Panc1 (cell line): ENCODE measurements at regions not wholly inside any gene's neighbourhood (a gene's known extent, or its start where the extent isn't known, plus 50 kb on each side); places are given as distances from the start of the nearest gene placed in this dataset.

Experiments
- POLR2AphosphoS5 ChIP-seq: IDR thresholded peaks from 2 replicates; pipeline ENCODE4 v1.6.1; 2012; ENCODE audit warnings: mild to moderate bottlenecking, low read depth, low read length, moderate library complexity
- TCF7L2 ChIP-seq: IDR thresholded peaks from 2 replicates; pipeline ENCODE4 v1.6.1; 2011; ENCODE audit warnings: mild to moderate bottlenecking, low read depth, low read length, inconsistent platforms
- TF ChIP-seq, protein P1 (sequence below): fragments of 450-650 bp; IDR thresholded peaks from 2 replicates; pipeline ENCODE4 v1.5.1; 2017; ENCODE audit warnings: mild to moderate bottlenecking
- TF ChIP-seq, protein P2 (sequence below), 2 experiments: IDR thresholded peaks; 2 replicates each; pipeline ENCODE4 v1.6.1; 2011 to 2012; ENCODE audit warnings: low read depth in 2 of 2, control low read depth in 1 of 2, low read length in 1 of 2, mild to moderate bottlenecking in 1 of 2, moderate library complexity in 1 of 2; ENCODE audit not compliant: insufficient read depth in 1 of 2

DNA sequence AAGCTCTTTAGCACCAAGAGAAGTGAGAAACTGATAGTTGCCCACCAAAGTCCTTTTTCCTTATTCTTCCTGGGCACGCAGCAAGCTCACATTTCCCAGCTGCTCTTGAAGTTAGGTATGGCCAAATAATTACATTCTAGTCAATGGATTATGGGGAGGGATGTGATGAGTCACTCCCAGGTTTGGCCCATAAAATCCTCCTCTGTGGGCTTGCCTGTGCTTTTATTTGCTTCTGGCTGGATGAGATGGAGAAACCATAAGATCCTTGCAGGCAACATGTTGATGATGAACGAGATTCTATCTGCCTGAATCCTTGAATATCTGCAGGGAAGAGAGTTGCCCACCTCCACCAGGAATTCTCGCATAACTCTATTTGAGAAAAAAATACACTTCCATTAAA, 568.3 kb upstream of the SALL1 start:
- TF ChIP-seq, protein P1, sequence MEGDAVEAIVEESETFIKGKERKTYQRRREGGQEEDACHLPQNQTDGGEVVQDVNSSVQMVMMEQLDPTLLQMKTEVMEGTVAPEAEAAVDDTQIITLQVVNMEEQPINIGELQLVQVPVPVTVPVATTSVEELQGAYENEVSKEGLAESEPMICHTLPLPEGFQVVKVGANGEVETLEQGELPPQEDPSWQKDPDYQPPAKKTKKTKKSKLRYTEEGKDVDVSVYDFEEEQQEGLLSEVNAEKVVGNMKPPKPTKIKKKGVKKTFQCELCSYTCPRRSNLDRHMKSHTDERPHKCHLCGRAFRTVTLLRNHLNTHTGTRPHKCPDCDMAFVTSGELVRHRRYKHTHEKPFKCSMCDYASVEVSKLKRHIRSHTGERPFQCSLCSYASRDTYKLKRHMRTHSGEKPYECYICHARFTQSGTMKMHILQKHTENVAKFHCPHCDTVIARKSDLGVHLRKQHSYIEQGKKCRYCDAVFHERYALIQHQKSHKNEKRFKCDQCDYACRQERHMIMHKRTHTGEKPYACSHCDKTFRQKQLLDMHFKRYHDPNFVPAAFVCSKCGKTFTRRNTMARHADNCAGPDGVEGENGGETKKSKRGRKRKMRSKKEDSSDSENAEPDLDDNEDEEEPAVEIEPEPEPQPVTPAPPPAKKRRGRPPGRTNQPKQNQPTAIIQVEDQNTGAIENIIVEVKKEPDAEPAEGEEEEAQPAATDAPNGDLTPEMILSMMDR, result no peak
- TF ChIP-seq TCF7L2 (no peak), POLR2AphosphoS5 (no peak)
- TF ChIP-seq, protein P2, sequence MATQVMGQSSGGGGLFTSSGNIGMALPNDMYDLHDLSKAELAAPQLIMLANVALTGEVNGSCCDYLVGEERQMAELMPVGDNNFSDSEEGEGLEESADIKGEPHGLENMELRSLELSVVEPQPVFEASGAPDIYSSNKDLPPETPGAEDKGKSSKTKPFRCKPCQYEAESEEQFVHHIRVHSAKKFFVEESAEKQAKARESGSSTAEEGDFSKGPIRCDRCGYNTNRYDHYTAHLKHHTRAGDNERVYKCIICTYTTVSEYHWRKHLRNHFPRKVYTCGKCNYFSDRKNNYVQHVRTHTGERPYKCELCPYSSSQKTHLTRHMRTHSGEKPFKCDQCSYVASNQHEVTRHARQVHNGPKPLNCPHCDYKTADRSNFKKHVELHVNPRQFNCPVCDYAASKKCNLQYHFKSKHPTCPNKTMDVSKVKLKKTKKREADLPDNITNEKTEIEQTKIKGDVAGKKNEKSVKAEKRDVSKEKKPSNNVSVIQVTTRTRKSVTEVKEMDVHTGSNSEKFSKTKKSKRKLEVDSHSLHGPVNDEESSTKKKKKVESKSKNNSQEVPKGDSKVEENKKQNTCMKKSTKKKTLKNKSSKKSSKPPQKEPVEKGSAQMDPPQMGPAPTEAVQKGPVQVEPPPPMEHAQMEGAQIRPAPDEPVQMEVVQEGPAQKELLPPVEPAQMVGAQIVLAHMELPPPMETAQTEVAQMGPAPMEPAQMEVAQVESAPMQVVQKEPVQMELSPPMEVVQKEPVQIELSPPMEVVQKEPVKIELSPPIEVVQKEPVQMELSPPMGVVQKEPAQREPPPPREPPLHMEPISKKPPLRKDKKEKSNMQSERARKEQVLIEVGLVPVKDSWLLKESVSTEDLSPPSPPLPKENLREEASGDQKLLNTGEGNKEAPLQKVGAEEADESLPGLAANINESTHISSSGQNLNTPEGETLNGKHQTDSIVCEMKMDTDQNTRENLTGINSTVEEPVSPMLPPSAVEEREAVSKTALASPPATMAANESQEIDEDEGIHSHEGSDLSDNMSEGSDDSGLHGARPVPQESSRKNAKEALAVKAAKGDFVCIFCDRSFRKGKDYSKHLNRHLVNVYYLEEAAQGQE (IDR thresholded peaks at IDR 0.05; ENCODE audit: insufficient read depth in 1 of 2, low read depth in 2 of 2, low read length in 1 of 2), result no peak
